Transverse colon (tissue), 4 donors: ENCODE measurements at regions not wholly inside any gene's neighbourhood (a gene's known extent, or its start where the extent isn't known, plus 50 kb on each side); places are given as distances from the start of the nearest gene placed in this dataset.

Experiments
- EP300 ChIP-seq: sonication (generic); formaldehyde crosslinking; IDR thresholded peaks from one replicate; pipeline ENCODE4 v1.6.1; 2017; ENCODE audit warnings: antibody characterized with exemption, low read depth
- POLR2A ChIP-seq: fragments of 450-650 bp; IDR thresholded peaks from one replicate; pipeline ENCODE4 v1.6.1; 2016; ENCODE audit warnings: antibody characterized with exemption, mild to moderate bottlenecking, moderate library complexity
- POLR2AphosphoS5 ChIP-seq, 3 donors: sonication (generic); formaldehyde crosslinking; IDR thresholded peaks; one replicate each; pipeline ENCODE4 v1.6.1; 2016; ENCODE audit warnings: antibody characterized with exemption in 3 of 3
- TF ChIP-seq, protein P1 (sequence below), 5 experiments: fragments of 200-600 bp in 3 of 5; fragments of 450-650 bp in 2 of 5; sonication (generic) in 3 of 5; IDR thresholded peaks; 1 replicate in 2 of 5; 2 replicates in 3 of 5; pipeline ENCODE4 v1.5.1; 2016 to 2017; ENCODE audit warnings: antibody characterized with exemption in 5 of 5, inconsistent platforms in 3 of 5, mild to moderate bottlenecking in 2 of 5, moderate library complexity in 1 of 5

DNA sequence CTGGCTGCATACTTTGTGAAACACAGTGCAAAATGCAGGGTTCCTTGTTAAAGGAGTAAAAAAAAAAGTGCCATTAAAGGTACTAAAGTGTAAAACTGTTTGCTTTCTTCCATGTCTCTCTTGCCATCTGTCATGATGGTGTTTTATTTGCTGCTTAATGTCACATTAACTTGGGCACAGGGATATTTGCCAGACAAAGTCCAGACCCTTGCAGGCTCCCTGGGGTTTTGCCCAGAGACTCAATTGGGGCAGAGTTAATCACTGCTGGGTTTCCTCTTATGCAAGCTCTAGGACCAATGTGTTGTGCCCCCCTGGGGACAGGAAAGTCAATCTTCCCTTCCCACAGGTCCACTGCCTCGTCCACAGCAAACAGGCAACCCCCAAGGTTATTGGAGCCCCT lies 274.3 kb upstream of the SGCD start:
- TF ChIP-seq, protein P1, sequence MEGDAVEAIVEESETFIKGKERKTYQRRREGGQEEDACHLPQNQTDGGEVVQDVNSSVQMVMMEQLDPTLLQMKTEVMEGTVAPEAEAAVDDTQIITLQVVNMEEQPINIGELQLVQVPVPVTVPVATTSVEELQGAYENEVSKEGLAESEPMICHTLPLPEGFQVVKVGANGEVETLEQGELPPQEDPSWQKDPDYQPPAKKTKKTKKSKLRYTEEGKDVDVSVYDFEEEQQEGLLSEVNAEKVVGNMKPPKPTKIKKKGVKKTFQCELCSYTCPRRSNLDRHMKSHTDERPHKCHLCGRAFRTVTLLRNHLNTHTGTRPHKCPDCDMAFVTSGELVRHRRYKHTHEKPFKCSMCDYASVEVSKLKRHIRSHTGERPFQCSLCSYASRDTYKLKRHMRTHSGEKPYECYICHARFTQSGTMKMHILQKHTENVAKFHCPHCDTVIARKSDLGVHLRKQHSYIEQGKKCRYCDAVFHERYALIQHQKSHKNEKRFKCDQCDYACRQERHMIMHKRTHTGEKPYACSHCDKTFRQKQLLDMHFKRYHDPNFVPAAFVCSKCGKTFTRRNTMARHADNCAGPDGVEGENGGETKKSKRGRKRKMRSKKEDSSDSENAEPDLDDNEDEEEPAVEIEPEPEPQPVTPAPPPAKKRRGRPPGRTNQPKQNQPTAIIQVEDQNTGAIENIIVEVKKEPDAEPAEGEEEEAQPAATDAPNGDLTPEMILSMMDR (IDR thresholded peaks at IDR 0.05) = no peak
- TF ChIP-seq POLR2A (no peak), EP300 (no peak), POLR2AphosphoS5 (IDR thresholded peaks at IDR 0.05) (no peak)
